GM12864 (cell line): ENCODE measurements at regions not wholly inside any gene's neighbourhood (a gene's known extent, or its start where the extent isn't known, plus 50 kb on each side); places are given as distances from the start of the nearest gene placed in this dataset.

Experiments
- DNase-seq: peaks from one replicate; pipeline ENCODE4 v3.0.0-alpha.2; 2011; ENCODE audit warnings: low read depth
- H3K4me3 ChIP-seq: 2 replicates; pipeline ENCODE4 v1.5.1; 2011; ENCODE audit warnings: mild to moderate bottlenecking, low read depth, low read length, control low read depth
- TF ChIP-seq, protein P1 (sequence below): IDR thresholded peaks from 2 replicates; pipeline ENCODE4 v1.5.1; 2011; ENCODE audit warnings: low read depth, mild to moderate bottlenecking, moderate library complexity, low read length, control low read depth, inconsistent platforms; ENCODE audit errors: missing control alignments

GRCh38 chr20:11077226-11077625 lies 403.4 kb upstream of the JAG1 start:
- no peak for DNase-seq
- TF ChIP-seq, protein P1, sequence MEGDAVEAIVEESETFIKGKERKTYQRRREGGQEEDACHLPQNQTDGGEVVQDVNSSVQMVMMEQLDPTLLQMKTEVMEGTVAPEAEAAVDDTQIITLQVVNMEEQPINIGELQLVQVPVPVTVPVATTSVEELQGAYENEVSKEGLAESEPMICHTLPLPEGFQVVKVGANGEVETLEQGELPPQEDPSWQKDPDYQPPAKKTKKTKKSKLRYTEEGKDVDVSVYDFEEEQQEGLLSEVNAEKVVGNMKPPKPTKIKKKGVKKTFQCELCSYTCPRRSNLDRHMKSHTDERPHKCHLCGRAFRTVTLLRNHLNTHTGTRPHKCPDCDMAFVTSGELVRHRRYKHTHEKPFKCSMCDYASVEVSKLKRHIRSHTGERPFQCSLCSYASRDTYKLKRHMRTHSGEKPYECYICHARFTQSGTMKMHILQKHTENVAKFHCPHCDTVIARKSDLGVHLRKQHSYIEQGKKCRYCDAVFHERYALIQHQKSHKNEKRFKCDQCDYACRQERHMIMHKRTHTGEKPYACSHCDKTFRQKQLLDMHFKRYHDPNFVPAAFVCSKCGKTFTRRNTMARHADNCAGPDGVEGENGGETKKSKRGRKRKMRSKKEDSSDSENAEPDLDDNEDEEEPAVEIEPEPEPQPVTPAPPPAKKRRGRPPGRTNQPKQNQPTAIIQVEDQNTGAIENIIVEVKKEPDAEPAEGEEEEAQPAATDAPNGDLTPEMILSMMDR: no peak
- no peak overlapping the region for H3K4me3 ChIP-seq

DNA sequence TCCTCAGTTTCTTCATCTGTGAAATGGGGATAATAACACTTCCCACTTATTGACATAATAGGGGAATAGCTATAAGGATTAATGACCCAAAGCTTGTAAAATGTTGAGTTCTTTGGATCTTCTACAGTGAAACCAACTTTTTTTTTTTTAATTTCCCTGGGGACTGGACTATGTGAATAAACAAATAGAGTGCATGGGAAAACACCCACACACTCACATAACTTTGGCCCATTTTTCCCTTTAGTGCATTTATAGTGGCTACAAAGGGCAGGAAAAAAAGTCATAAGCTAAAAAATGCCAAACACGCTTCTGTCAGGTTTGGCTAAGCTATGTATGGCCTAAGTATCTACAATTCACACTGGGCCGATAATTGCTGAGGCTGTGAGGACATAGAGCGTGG lies 406.2 kb upstream of the JAG1 start:
- H3K4me3 ChIP-seq: no peak overlapping the region
- DNase-seq: no peak
- TF ChIP-seq, protein P1: no peak

DNA sequence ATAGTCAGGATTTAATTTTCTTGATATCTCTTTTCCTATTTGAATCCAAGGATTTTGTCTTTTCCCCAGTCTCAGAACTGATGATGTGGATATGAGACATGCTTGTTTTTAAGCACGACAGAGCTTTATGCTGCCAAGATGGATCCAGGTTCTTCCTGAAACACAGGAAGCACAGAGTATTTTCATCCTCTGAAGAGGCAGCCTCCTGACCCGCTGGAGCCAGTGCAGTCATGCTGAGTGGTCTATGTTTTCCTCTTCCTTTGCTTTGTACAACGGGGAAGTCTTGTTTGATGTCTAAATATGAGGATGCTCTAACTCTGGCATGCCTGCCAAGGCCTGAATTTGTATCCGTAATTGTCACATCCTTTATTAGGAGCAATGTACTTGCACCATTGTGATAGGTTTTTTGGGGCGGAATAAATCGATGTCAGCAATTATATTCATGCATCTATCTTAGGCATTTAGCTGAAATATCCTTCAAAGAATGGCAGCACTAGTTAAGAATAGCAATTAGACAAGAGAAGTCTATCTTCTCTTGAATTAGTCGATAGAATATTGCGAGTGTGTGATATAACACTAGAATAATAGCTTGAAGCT lies 407.1 kb upstream of the JAG1 start:
- no peak overlapping the region for H3K4me3 ChIP-seq
- DNase-seq: no peak
- TF ChIP-seq, protein P1: no peak

DNA sequence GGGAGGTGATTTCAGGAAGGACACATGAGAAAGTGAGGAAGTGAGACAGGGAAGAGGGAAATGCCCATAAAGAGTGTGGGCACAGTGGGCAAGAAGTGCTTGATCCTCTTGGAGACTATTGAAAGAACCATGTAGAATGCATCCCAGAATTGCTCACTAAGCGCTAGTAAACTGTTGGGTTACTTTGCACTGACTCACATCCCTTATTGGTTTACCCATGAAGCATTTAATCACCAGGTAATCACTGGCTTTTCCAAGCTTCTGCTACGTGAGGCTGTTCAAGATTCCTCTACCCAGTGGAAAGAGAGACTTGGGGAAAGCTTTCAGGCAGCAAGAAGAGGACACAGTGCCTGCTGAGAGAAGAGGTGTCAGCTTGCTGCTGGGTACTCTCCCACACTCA lies 410.0 kb upstream of the JAG1 start:
- DNase-seq: no peak
- no peak overlapping the region for H3K4me3 ChIP-seq

DNA sequence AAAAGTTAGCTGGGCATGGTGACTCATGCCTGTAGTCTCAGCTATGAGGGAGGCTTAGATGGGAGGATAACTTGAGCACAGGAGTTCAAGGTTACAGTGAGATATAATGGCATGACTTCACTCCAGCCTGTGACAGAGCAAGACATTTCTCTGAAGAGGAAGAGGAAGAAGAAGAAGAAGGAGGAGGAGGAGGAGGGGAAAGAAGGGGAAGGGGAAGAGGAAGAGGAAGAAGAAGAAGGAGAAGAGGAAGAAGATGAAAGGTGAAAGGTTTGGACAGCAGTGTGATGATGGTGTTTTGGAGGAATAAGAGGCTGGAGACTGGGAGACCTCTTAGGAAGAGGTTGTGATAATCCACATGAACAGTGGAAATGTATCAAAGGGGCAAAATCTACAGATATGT lies 410.7 kb upstream of the JAG1 start:
- no peak overlapping the region for H3K4me3 ChIP-seq
- no peak for DNase-seq
- TF ChIP-seq, protein P1: no peak

More for the DNA sequence above, 410.0 kb upstream of the JAG1 start:
- TF ChIP-seq, protein P1: no peak

DNA sequence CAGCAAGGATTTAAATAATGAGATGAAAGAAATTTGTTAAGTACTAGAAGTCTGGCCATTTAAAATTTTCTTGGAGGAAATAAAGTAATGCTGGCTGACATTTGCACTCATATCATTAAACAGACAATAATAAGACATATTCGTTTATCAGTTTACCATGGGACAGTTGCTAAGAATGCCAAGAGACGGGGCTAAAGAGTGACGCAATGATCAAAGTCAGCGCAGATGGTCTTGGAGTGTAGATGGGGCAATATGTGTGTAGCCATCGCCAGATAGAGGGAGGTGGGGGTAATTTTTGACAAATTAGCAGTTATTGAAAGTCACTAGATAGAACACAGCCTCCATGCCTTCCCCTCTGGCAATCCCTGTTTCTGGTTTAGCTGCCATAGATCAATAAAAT lies 413.2 kb upstream of the JAG1 start:
- TF ChIP-seq, protein P1: no peak
- no peak overlapping the region for H3K4me3 ChIP-seq
- DNase-seq: no peak

DNA sequence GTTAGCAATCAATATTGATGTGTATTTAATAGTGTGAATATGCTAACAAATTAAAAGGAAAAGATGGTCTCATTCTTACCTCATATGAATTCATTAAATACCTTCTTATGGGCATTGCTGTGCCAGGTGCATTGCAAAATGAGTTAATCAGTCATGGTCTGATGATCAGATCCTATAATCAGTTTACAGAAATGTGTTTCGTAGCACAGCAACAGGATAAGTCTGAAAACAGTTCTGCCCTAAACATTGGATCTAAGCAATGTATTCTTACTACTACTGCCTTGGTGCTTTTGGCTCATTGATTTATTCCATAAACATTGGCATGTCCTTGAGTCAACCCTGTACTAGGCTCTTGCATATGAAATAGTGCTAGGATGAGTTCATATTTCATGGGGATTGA lies 417.0 kb upstream of the JAG1 start:
- no peak overlapping the region for H3K4me3 ChIP-seq
- no peak for DNase-seq

More for the DNA sequence above, 417.0 kb upstream of the JAG1 start:
- TF ChIP-seq, protein P1: no peak
